ENCODE measurements at regions not wholly inside any gene's neighbourhood (a gene's known extent, or its start where the extent isn't known, plus 50 kb on each side); places are given as distances from the start of the nearest gene placed in this dataset.

DNA sequence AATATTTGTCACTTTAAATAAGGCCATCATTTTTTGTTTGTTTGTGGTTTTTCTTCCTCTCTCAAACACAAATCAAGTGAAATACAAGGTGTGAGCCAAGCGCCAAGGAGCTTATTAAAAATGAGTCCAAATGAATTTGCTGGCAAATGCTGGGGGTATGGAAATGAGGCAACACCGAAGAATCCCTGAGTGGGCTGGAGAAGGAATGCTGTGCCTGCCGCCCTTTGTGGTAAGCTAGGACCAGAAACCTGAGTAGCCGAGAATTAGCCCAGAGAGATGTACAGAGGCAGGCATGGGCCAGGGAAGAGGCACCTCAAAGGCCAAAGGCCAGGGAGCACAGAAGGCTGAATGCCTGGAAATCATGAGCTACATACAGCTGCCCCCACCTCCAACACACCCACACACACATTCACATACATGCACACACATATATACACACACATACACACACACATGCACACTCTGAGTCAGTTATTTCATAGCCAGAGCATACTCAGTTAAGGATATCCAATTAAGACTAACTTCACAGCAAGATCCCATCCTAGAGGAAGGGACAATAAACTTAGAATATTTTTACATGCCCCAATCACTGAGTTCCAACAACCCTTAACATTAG is 266.1 kb upstream of the DYNLRB2 start:
- CTCF ChIA-PET, result no interaction called here
- POLR2A ChIA-PET (ENCODE audit: unreplicated experiment), result no interaction called here
- Histone ChIP-seq H3F3A (ENCODE audit: low read length, unreplicated experiment) (no peaks in the 10 kb centered on the region), H3K4me1 (ENCODE audit: insufficient read depth, low read length) (no peaks in the 10 kb centered on the region), H3K9me2 (replicated peaks; ENCODE audit: low read length) (no peaks in the 10 kb centered on the region), H3K36me3 (ENCODE audit: low read depth, low read length) (no peaks in the 10 kb centered on the region), H3K9me3 (ENCODE audit: low read length) (no peaks in the 10 kb centered on the region), H3K27ac (ENCODE audit: low read length) (no peak overlapping the region), H3K27me3 (ENCODE audit: low read length) (no peaks in the 10 kb centered on the region), H3K9ac (ENCODE audit: low read length) (no peak overlapping the region), H3K4me3 (ENCODE audit: low read length) (no peak overlapping the region), H2AFZ (ENCODE audit: low read length) (no peak overlapping the region), H3K4me2 (ENCODE audit: low read length) (no peak overlapping the region), H3K79me2 (ENCODE audit: low read length) (no peaks in the 10 kb centered on the region), H4K20me1 (ENCODE audit: low read length) (no peaks in the 10 kb centered on the region)
- no TSS peak for BruUV-seq (replicated peaks)
- no peak for ATAC-seq
- TF ChIP-seq EZH2phosphoT487 (IDR thresholded peaks at IDR 0.05; ENCODE audit: borderline replicate concordance, low read length) (no peak), EZH2 (IDR thresholded peaks at IDR 0.05; ENCODE audit: low read length, unreplicated experiment) (no peak)
- TF ChIP-seq, protein P1, sequence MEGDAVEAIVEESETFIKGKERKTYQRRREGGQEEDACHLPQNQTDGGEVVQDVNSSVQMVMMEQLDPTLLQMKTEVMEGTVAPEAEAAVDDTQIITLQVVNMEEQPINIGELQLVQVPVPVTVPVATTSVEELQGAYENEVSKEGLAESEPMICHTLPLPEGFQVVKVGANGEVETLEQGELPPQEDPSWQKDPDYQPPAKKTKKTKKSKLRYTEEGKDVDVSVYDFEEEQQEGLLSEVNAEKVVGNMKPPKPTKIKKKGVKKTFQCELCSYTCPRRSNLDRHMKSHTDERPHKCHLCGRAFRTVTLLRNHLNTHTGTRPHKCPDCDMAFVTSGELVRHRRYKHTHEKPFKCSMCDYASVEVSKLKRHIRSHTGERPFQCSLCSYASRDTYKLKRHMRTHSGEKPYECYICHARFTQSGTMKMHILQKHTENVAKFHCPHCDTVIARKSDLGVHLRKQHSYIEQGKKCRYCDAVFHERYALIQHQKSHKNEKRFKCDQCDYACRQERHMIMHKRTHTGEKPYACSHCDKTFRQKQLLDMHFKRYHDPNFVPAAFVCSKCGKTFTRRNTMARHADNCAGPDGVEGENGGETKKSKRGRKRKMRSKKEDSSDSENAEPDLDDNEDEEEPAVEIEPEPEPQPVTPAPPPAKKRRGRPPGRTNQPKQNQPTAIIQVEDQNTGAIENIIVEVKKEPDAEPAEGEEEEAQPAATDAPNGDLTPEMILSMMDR (conservative IDR thresholded peaks at IDR 0.05; ENCODE audit: low read depth, low read length), result no peak
- DNase-seq, result no peak
- intact Hi-C loops (cut with micrococcal nuclease), result no loop called here

DNA sequence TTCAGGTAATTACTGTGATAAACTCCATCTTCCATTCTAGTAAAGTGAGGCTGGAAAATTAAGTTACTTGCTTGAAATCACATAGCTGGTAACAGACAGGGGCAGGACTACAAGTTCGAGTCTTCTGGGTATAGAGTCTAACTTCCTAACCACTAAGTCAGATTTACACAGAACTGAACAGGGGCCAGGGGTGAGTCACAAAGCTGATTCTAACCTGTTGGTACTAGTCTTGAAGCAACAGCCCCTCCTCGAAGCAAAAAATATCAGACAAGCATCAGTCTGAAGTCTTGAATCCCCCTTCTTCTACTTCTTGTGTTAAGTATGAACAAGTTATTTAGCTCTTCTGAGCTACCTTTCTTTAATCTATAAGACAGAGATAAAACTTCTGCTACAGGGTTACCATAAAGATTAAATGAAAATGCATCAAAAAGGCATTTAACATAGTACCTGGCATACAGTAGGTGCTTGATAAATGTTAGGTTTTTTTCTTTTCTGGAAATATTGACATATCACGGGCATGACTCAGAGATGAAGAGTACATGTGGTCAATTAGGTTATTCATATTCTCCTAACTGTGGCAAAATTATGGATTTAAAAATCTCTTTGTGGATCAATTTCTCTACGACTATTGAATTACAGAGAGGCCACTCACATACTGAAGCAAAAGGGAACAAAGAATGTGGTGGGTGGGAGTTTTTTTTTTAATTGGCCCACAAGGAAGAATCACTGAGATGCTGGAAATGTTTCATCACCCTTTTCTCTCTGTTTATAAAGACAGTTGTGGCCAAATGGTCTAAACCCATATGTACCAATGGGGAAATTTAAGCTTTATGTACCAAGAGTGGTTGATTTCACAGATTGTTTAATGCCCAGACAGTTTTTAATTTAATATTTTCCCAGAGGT is 266.9 kb upstream of the DYNLRB2 start:
- intact Hi-C loops (cut with micrococcal nuclease), result no loop called here
- DNase-seq, result no peak
- Histone ChIP-seq H3K27me3 (ENCODE audit: low read length) (peaks cover under 1% of the 10 kb centered on the region; the same call in 1 of the 2 replicates), H3K4me3 (ENCODE audit: low read length) (no peak overlapping the region), H3K79me2 (ENCODE audit: low read length) (no peaks in the 10 kb centered on the region), H2AFZ (ENCODE audit: low read length) (no peak overlapping the region), H3K4me2 (ENCODE audit: low read length) (no peak overlapping the region), H3K4me1 (ENCODE audit: insufficient read depth, low read length) (no peaks in the 10 kb centered on the region), H3F3A (ENCODE audit: low read length, unreplicated experiment) (no peaks in the 10 kb centered on the region), H3K27ac (ENCODE audit: low read length) (no peak overlapping the region), H3K9ac (ENCODE audit: low read length) (no peak overlapping the region), H3K36me3 (ENCODE audit: low read depth, low read length) (no peaks in the 10 kb centered on the region), H3K9me3 (ENCODE audit: low read length) (no peaks in the 10 kb centered on the region), H3K9me2 (replicated peaks; ENCODE audit: low read length) (no peaks in the 10 kb centered on the region), H4K20me1 (ENCODE audit: low read length) (no peaks in the 10 kb centered on the region)
- no TSS peak for BruUV-seq (replicated peaks)
- POLR2A ChIA-PET (ENCODE audit: unreplicated experiment), result no interaction called here
- TF ChIP-seq, protein P1 (conservative IDR thresholded peaks at IDR 0.05; ENCODE audit: low read depth, low read length), result no peak
- TF ChIP-seq EZH2phosphoT487 (IDR thresholded peaks at IDR 0.05; ENCODE audit: borderline replicate concordance, low read length), result no peak
- CTCF ChIA-PET, result no interaction called here
- no peak for ATAC-seq

All from PC-3 (cell line).